ENCODE measurements at regions not wholly inside any gene's neighbourhood (a gene's known extent, or its start where the extent isn't known, plus 50 kb on each side); places are given as distances from the start of the nearest gene placed in this dataset.

DNA sequence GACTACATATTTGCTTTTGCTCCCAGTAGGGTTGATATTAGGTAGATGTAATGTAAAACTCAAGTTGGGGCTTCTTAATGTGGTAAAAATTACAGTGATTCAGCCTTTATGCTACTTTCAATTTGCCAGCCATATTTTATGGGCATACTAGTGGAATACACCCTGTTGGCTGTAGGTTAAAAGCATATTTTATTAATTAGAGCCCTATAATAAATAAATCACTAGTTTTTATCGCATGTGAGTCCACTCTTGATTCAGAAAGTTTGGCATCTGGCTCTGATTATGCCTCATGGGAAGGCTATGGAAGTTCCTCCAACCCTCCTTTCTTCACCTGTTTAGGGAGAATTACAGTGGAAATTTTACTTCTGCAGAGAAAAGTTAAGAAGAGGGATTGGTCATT lies 390.9 kb downstream of the GATA3 start:
- no peaks in the 10 kb centered on the region for H3K36me3 ChIP-seq (ENCODE audit: insufficient read depth, low read length)
- H2AFZ ChIP-seq (ENCODE audit: low read length, unreplicated experiment): no peak overlapping the region
- H3K27ac ChIP-seq (ENCODE audit: low read depth, low read length): no peak overlapping the region
- H3K4me3 ChIP-seq (ENCODE audit: low read depth, low read length): no peak overlapping the region
- H3K4me1 ChIP-seq (ENCODE audit: control insufficient read depth, insufficient read depth, low read length, unreplicated experiment): no peaks in the 10 kb centered on the region
- no peaks in the 10 kb centered on the region for H3K27me3 ChIP-seq (ENCODE audit: insufficient read depth, low read length)
- H3K79me2 ChIP-seq (ENCODE audit: control insufficient read depth, insufficient read depth, low read length, unreplicated experiment): no peaks in the 10 kb centered on the region

DNA sequence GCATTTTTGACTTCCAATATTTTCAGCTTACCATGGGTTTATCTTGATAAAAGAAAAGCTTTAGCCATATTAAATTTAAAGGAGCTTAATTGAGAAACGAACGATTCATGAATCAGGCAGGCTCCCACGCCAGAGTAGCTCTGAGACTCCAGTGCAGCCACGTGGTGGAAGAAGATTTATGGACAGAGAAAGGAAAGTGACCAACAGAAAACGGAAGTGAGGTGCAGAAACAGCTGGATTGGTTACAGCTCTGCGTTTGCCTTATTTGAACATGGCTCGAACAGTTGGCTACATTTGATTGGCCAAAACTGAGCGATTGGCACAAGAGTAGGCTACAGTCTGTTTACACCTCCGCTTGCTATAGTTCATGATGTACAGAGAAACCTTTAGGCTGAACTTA lies 395.4 kb downstream of the GATA3 start:
- Histone ChIP-seq H3K27ac (ENCODE audit: low read depth, low read length) (no peak overlapping the region), H2AFZ (ENCODE audit: low read length, unreplicated experiment) (no peak overlapping the region), H3K4me3 (ENCODE audit: low read depth, low read length) (no peak overlapping the region), H3K4me1 (ENCODE audit: control insufficient read depth, insufficient read depth, low read length, unreplicated experiment) (no peaks in the 10 kb centered on the region), H3K79me2 (ENCODE audit: control insufficient read depth, insufficient read depth, low read length, unreplicated experiment) (no peaks in the 10 kb centered on the region), H3K27me3 (ENCODE audit: insufficient read depth, low read length) (no peaks in the 10 kb centered on the region), H3K36me3 (ENCODE audit: insufficient read depth, low read length) (no peaks in the 10 kb centered on the region)

DNA sequence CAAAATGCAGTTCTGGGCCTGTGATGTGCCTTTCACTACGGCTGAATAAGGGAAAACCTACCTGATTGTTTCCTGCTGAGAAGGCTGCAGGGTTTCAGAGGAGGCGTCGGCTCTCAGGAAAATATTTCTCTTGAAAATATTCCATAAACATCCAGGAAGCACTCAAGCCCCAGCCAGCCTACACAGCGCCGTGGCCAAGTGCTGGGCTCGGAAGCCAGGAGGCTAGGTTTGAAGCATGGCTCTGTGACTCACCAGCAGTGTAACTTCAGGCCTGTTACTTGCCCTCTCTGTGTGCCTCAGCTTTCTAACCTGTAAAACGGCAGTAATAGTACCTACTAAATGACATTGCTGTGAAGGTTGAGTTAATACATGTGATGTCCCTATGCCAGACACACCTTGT lies 399.1 kb downstream of the GATA3 start:
- H3K4me3 ChIP-seq (ENCODE audit: low read depth, low read length): no peak overlapping the region
- no peaks in the 10 kb centered on the region for H3K36me3 ChIP-seq (ENCODE audit: insufficient read depth, low read length)
- no peak overlapping the region for H2AFZ ChIP-seq (ENCODE audit: low read length, unreplicated experiment)
- no peaks in the 10 kb centered on the region for H3K27me3 ChIP-seq (ENCODE audit: insufficient read depth, low read length)
- no peaks in the 10 kb centered on the region for H3K79me2 ChIP-seq (ENCODE audit: control insufficient read depth, insufficient read depth, low read length, unreplicated experiment)
- H3K27ac ChIP-seq (ENCODE audit: low read depth, low read length): no peak overlapping the region
- no peaks in the 10 kb centered on the region for H3K4me1 ChIP-seq (ENCODE audit: control insufficient read depth, insufficient read depth, low read length, unreplicated experiment)

DNA sequence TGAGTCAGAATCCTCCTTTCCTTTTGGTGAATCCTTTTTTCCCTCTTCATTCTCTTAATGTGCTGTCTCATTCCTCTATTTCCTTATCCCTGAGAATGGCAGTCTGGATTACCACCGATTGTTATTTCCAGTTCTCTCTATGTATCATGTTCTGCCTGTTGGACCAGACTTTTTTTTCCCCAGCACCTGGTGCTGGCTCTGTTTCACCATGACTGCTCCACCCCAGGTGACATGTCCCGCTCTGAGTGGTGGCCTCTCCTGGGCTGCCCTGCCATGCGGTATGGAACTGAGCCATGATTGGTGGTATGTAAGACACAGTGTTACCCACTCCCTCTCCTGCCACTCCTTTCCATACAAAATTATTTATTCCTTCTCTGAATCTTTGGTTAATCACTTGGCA lies 399.9 kb downstream of the GATA3 start:
- Histone ChIP-seq H3K4me1 (ENCODE audit: control insufficient read depth, insufficient read depth, low read length, unreplicated experiment) (no peaks in the 10 kb centered on the region), H3K4me3 (ENCODE audit: low read depth, low read length) (no peak overlapping the region), H3K79me2 (ENCODE audit: control insufficient read depth, insufficient read depth, low read length, unreplicated experiment) (no peaks in the 10 kb centered on the region), H3K27me3 (ENCODE audit: insufficient read depth, low read length) (no peaks in the 10 kb centered on the region), H3K27ac (ENCODE audit: low read depth, low read length) (no peak overlapping the region), H2AFZ (ENCODE audit: low read length, unreplicated experiment) (no peak overlapping the region), H3K36me3 (ENCODE audit: insufficient read depth, low read length) (no peaks in the 10 kb centered on the region)

DNA sequence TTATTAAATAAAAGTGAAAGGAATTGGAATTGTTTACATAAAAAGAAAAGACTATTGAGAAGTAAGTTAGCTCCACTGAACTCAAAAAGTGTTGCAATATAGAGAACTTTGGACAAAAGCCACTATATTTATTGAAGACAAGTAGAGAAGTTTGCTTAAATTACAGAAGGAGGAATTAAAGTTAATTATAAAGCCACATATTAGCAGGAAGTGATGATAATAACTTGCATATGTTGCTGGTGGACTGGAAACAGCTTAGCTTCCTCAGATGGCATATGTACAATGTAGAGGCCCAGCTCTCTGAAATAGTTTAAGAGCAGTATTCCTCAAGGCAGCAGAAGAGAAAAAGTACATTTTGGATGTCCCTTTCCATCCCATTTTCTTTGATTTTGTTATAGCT lies 400.7 kb downstream of the GATA3 start:
- Histone ChIP-seq H3K36me3 (ENCODE audit: insufficient read depth, low read length) (no peaks in the 10 kb centered on the region), H2AFZ (ENCODE audit: low read length, unreplicated experiment) (no peak overlapping the region), H3K4me1 (ENCODE audit: control insufficient read depth, insufficient read depth, low read length, unreplicated experiment) (no peaks in the 10 kb centered on the region), H3K27ac (ENCODE audit: low read depth, low read length) (no peak overlapping the region), H3K79me2 (ENCODE audit: control insufficient read depth, insufficient read depth, low read length, unreplicated experiment) (no peaks in the 10 kb centered on the region), H3K27me3 (ENCODE audit: insufficient read depth, low read length) (no peaks in the 10 kb centered on the region), H3K4me3 (ENCODE audit: low read depth, low read length) (no peak overlapping the region)

DNA sequence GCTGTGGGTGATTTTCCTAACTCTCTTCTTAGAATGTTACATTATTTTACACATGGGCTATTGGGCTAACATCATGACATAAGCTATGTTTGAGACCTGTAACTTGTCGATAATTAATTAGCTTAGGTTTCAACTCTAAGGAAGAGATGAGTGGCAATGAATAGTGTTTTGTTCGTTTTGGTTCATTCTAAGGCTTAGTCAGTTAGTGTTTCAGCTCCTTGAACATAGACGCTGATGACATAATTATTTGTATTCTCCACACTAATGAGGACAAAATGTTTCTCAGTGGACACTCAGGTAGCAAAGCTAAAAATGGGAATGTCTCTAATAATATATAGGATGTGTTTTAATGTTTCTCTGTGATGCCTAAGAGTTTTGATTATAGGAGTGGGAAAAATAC lies 401.9 kb downstream of the GATA3 start:
- Histone ChIP-seq H3K36me3 (ENCODE audit: insufficient read depth, low read length) (no peaks in the 10 kb centered on the region), H2AFZ (ENCODE audit: low read length, unreplicated experiment) (no peak overlapping the region), H3K79me2 (ENCODE audit: control insufficient read depth, insufficient read depth, low read length, unreplicated experiment) (no peaks in the 10 kb centered on the region), H3K27me3 (ENCODE audit: insufficient read depth, low read length) (no peaks in the 10 kb centered on the region), H3K4me1 (ENCODE audit: control insufficient read depth, insufficient read depth, low read length, unreplicated experiment) (no peaks in the 10 kb centered on the region), H3K4me3 (ENCODE audit: low read depth, low read length) (no peak overlapping the region), H3K27ac (ENCODE audit: low read depth, low read length) (no peak overlapping the region)

DNA sequence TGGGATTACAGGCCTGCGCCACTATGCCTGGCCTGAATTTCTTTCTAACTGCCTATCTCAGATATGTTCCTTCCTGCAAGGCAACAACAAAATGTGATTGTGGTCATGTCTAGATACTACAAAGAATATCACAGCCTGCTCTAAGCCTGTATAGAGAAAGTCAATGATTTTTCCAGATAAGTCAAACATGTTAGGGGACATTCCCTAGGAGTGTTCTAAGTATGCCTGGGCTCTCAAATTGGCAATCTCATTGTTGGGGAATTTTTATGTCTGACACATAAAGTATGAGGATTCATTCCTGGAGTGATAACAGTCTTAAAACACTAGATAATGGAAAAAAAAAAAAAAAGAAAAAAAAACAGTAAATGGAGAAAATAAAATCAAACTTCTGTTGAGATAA lies 406.1 kb downstream of the GATA3 start:
- no peak overlapping the region for H2AFZ ChIP-seq (ENCODE audit: low read length, unreplicated experiment)
- no peak overlapping the region for H3K27ac ChIP-seq (ENCODE audit: low read depth, low read length)
- no peak overlapping the region for H3K4me3 ChIP-seq (ENCODE audit: low read depth, low read length)
- no peaks in the 10 kb centered on the region for H3K27me3 ChIP-seq (ENCODE audit: insufficient read depth, low read length)
- H3K36me3 ChIP-seq (ENCODE audit: insufficient read depth, low read length): no peaks in the 10 kb centered on the region
- H3K79me2 ChIP-seq (ENCODE audit: control insufficient read depth, insufficient read depth, low read length, unreplicated experiment): no peaks in the 10 kb centered on the region
- no peaks in the 10 kb centered on the region for H3K4me1 ChIP-seq (ENCODE audit: control insufficient read depth, insufficient read depth, low read length, unreplicated experiment)

DNA sequence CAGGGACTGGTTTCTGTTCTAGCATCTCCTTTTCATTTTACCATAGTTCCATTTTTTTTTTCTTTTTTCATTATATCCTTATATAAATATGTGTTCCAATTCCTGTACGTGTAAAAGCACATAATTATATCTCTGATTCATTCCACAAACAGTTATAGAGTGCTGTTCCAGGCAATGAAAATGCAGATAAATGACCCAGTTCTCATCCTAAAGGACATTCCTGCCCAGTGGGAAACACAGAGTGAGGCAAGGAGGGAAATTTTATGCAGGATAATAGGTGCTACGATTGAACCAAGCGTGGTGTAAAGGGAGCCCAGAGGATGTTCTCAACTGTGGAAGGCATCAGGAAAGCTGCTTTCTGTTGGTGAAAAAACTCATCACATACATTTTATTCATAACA lies 408.1 kb downstream of the GATA3 start:
- no peak overlapping the region for H3K27ac ChIP-seq (ENCODE audit: low read depth, low read length)
- no peaks in the 10 kb centered on the region for H3K4me1 ChIP-seq (ENCODE audit: control insufficient read depth, insufficient read depth, low read length, unreplicated experiment)
- H3K4me3 ChIP-seq (ENCODE audit: low read depth, low read length): no peak overlapping the region
- H2AFZ ChIP-seq (ENCODE audit: low read length, unreplicated experiment): no peak overlapping the region
- H3K36me3 ChIP-seq (ENCODE audit: insufficient read depth, low read length): no peaks in the 10 kb centered on the region
- no peaks in the 10 kb centered on the region for H3K27me3 ChIP-seq (ENCODE audit: insufficient read depth, low read length)
- H3K79me2 ChIP-seq (ENCODE audit: control insufficient read depth, insufficient read depth, low read length, unreplicated experiment): no peaks in the 10 kb centered on the region

DNA sequence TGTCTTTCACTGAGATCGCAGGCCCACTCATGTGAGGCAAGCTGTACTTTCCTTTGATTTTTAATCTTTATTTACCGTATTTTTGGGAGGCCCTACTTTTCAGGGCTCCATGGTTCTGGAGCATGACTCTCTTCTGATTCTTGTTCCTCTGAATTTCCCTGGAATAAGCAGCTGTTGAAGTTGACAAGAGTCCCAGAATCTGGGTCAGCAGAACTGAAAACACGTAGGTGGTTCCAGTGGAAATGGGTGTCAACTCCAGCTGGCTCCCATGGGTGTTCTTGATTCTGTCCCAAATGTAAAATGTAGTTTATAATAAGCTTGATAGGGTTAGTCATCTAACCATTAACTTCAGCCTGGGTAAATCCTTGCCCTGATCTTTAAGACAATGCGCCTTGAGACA lies 409.4 kb downstream of the GATA3 start:
- Histone ChIP-seq H3K36me3 (ENCODE audit: insufficient read depth, low read length) (no peaks in the 10 kb centered on the region), H2AFZ (ENCODE audit: low read length, unreplicated experiment) (no peak overlapping the region), H3K79me2 (ENCODE audit: control insufficient read depth, insufficient read depth, low read length, unreplicated experiment) (no peaks in the 10 kb centered on the region), H3K27me3 (ENCODE audit: insufficient read depth, low read length) (no peaks in the 10 kb centered on the region), H3K27ac (ENCODE audit: low read depth, low read length) (no peak overlapping the region), H3K4me1 (ENCODE audit: control insufficient read depth, insufficient read depth, low read length, unreplicated experiment) (no peaks in the 10 kb centered on the region), H3K4me3 (ENCODE audit: low read depth, low read length) (no peak overlapping the region)

DNA sequence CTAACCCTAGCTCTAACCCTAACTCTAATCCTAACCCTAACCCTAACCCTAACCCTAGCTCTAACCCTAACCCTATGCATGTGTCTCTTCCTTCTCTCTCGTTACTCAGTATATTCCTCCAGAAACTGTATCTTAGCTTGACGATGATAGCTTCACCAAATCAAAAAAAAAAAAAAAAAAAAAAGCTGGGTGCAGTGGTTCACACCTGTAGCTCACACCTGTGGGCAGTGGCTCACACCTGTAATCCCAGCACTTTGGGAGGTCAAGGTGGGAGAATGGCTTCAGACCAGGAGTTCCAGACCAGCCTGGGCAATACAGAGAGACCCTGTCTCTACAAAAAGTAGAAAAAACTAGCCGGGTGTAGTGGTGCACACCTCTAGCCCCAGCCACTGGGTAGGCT lies 414.0 kb downstream of the GATA3 start:
- H3K4me1 ChIP-seq (ENCODE audit: control insufficient read depth, insufficient read depth, low read length, unreplicated experiment): no peaks in the 10 kb centered on the region
- no peaks in the 10 kb centered on the region for H3K27me3 ChIP-seq (ENCODE audit: insufficient read depth, low read length)
- H3K27ac ChIP-seq (ENCODE audit: low read depth, low read length): no peak overlapping the region
- no peaks in the 10 kb centered on the region for H3K36me3 ChIP-seq (ENCODE audit: insufficient read depth, low read length)
- no peaks in the 10 kb centered on the region for H3K79me2 ChIP-seq (ENCODE audit: control insufficient read depth, insufficient read depth, low read length, unreplicated experiment)
- no peak overlapping the region for H3K4me3 ChIP-seq (ENCODE audit: low read depth, low read length)
- H2AFZ ChIP-seq (ENCODE audit: low read length, unreplicated experiment): no peak overlapping the region

DNA sequence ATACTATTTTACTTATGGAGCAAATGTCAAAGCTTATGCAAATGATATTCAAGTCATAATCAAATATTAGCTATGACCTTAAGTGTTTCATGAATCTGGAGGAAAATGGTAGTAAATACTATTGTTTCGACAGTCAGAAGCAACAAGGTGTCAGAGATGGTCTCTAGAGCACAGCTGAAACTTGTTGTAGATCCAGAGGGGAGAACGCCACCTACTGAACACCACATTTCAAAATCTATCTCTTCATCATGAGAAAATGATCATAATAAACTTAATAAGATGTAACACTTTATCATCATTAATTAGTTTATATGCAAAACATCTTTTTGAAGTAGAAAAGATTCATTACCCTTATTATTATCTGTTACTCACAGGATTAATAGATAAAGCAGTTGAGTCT lies 418.7 kb downstream of the GATA3 start:
- Histone ChIP-seq H2AFZ (ENCODE audit: low read length, unreplicated experiment) (no peak overlapping the region), H3K27me3 (ENCODE audit: insufficient read depth, low read length) (no peaks in the 10 kb centered on the region), H3K4me3 (ENCODE audit: low read depth, low read length) (no peak overlapping the region), H3K4me1 (ENCODE audit: control insufficient read depth, insufficient read depth, low read length, unreplicated experiment) (no peaks in the 10 kb centered on the region), H3K36me3 (ENCODE audit: insufficient read depth, low read length) (no peaks in the 10 kb centered on the region), H3K79me2 (ENCODE audit: control insufficient read depth, insufficient read depth, low read length, unreplicated experiment) (no peaks in the 10 kb centered on the region), H3K27ac (ENCODE audit: low read depth, low read length) (no peak overlapping the region)

DNA sequence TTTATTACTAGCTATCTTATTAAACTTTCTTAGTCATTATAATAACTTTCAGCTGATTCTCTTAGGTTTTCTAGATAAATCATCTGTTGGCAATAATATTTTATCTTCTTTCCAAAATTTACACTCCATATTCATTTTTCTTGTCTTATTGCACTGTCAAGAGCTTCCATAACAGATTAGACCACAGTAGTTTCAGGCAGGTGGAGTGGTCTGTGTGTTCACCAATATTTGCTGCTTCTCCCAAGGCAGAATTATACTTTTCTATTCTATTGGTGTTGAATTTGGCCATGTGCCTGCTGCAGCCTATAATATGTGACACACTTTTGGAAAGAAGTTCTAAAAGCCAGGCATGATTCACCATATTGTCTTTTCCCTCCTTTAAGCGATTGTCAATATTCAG lies 422.8 kb downstream of the GATA3 start:
- Histone ChIP-seq H2AFZ (ENCODE audit: low read length, unreplicated experiment) (no peak overlapping the region), H3K4me1 (ENCODE audit: control insufficient read depth, insufficient read depth, low read length, unreplicated experiment) (no peaks in the 10 kb centered on the region), H3K27ac (ENCODE audit: low read depth, low read length) (no peak overlapping the region), H3K36me3 (ENCODE audit: insufficient read depth, low read length) (no peaks in the 10 kb centered on the region), H3K4me3 (ENCODE audit: low read depth, low read length) (no peak overlapping the region), H3K79me2 (ENCODE audit: control insufficient read depth, insufficient read depth, low read length, unreplicated experiment) (no peaks in the 10 kb centered on the region), H3K27me3 (ENCODE audit: insufficient read depth, low read length) (no peaks in the 10 kb centered on the region)
